DMS79 treated with DMSO at 0.1 percent for 48 hours (cell line): ENCODE measurements at regions not wholly inside any gene's neighbourhood (a gene's known extent, or its start where the extent isn't known, plus 50 kb on each side); places are given as distances from the start of the nearest gene placed in this dataset.

Experiments
- DNase-seq: peaks from one replicate; lab custom pipeline; 2025; lab: John Stamatoyannopoulos, UW

DNA sequence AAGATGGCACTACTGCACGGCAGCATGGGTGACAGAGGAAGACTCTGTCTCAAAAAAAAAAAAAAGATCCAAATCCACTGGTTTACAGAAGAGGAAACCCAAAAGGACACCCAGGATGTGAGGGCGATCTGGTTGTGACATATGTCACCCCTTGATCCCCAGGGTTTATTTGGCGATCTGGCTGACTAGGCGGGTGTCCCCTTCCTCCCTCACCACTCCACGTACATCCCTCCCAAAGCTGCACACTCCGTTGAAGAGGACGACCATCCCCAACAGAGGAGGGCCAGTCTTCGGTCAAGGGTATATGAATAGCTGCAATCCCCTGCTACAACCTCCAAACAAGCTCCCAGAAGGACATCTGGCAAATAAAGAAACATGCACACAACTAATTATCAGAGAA is 111.6 kb downstream of the HTR5A start:
- DNase-seq = no peak

DNA sequence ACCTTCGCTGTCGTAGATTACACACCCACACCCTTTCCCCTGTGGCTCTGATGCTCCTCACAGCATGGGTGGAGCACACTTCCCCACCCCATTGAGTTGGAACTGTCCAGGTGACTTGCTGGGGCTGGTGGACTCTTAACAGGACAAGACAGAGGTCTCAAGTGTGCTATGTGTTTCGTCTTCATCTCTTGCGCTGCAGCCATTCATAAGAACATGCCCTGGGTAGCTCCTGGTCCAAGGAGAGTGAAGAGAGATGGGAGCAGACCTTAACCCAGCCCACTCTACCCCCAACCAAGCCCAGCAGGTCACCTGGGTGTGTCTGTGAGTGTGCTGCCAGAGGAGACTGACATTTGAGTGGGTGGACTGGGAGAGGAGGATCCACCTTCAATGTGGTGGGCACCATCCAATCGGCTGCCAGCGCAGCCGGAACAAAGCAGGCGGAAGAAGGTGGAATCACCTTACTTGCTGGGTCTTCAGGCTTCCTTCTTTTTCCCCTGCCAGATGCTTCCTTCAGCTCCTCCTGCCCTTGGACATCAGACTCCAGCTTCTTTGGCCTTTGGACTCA is 112.4 kb downstream of the HTR5A start:
- DNase-seq = no peak

- no peak for DNase-seq
Measured at GRCh38 chr7:155183655-155184054, 113.5 kb downstream of the HTR5A start.

DNA sequence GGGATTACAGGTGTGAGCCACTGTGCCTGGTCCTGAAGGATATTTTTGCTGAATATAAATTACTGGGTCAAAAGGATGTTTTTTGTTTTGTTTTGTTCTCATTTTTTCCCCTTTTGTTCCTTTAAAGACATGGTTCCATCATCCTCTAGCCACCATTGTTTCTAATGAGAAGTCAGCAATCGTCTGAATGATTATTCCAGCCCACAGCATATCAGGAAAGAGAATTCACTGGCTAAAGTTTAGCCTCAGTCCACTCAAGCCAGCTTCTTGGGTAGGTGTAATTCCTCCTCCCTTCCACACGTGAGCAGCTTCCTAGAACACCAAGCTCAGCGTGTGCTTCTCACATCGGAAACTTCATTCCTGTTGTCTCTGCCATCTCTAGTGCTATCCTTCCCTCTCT is 112.8 kb upstream of the INSIG1 start:
- no peak for DNase-seq

DNA sequence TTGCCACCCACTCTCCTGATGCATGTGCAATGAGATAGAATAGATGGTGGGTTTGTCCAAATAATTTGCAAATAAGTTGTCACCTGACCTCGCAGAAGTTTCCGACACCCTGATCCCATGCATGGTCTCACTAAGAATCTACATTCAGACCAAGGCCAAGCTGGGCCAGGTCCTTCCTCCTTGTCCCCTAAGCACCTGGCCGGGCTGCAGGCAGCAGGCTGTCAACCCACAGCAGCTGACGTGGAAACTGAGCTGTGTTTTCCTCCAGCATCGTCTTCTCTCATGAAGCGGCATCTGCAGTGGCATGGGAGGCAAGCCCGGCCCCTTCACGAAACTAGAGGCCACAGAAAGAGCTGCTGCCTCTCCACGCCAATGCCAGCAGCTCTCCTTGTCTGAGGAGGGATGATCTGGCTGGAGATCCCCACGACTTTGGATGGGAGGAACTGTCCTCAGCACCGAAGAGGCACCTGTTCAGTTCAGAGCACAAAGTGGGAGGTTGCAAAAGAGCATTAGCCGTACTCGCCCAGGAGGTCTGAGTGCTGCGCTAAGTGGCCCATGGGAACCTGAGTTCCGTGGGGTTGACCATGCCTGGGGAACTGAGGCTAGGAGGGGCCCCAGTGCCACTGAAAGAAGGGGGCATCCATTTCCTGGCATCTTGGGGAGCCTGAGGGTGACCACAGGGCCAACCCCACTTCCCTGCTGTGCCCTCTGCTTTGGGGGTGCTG is 110.5 kb upstream of the INSIG1 start:
- no peak for DNase-seq

DNA sequence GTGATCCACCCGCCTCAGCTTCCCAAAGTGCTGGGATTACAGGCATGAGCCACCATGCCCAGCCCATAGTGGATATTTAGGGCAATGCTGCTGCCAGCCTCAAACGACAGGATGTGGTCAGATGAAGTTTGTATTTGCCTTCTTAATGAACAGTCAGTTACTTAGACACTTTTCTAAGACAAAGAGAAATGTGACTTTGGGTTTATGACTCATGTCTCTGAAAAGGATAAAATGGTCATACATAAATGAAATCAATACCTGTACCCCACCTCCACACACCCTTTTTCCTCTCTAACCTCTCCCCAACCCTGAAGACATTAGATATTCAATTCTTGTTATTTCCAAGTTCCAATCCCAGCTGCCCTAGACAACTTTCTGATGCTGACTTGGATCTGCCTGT is 109.3 kb upstream of the INSIG1 start:
- DNase-seq = no peak

- no peak for DNase-seq
Measured at GRCh38 chr7:155188821-155189581, 108.7 kb upstream of the INSIG1 start.

GRCh38 chr7:155189590-155189989 is 108.1 kb upstream of the INSIG1 start:
- no peak for DNase-seq

DNA sequence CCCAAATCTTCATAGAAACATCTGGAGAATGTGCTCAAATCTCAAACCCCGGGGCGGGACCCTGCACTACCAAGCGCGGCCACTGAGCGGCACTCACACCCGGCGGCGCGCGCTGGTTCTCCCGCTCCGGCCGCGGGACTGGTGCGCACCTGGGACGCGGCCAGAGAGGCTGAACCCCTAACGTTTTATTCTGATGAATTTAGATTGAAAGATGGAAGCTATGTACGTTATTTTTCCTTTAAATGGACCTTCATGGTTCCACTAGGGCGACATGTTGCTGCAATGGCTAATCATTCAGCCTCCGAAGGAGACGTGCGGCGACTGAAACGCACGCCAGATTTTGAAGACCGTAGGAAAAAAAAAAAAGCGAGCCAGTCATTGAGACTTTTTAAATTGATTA is 107.0 kb upstream of the INSIG1 start:
- DNase-seq = peak; percentile 22

DNA sequence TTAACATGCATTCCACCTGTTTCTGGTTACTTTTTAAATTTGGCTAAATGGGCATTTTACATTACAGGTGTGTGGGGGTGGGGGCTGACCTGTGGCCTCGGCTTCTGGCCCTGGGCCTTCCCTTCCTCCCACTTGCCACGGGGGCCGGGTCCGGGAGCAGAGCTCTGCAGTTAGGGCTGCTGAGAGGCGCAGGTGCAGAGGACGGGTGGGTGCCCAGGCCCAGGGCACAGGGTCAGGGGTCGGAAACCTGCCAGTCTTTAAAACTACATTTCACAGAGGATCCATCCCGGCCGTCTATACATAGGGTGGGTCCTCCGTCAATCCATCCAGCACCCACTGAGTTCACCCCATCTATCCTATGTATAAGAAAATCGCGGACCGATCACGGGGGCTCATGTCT is 106.5 kb upstream of the INSIG1 start:
- DNase-seq = no peak

DNA sequence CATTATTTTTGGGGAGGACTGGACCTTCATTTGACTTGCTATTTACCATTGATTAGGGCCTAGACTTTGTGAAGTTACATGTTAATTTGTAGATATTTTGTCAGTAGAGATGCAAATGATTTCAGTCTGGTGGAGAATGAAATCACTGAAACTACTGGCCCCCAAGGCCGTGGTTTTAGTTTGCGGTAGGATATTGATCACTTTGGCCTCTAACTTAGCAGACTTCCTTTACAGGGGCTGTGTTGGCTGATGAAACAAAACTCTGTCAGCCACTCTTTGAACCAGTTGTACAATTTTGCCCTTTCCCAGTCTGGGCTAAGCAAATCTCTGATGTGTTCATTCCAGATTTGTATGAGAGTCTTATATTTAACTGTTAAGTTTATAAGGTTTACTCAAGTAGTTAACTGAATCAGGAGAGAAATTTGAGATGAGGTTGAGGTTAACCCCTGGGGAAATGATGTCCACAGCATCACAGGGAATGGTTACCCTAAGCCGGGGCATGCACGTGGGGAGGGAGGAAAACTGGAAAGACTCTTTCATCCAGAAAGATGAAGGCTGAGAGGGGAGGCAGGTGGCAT is 105.7 kb upstream of the INSIG1 start:
- no peak for DNase-seq

DNA sequence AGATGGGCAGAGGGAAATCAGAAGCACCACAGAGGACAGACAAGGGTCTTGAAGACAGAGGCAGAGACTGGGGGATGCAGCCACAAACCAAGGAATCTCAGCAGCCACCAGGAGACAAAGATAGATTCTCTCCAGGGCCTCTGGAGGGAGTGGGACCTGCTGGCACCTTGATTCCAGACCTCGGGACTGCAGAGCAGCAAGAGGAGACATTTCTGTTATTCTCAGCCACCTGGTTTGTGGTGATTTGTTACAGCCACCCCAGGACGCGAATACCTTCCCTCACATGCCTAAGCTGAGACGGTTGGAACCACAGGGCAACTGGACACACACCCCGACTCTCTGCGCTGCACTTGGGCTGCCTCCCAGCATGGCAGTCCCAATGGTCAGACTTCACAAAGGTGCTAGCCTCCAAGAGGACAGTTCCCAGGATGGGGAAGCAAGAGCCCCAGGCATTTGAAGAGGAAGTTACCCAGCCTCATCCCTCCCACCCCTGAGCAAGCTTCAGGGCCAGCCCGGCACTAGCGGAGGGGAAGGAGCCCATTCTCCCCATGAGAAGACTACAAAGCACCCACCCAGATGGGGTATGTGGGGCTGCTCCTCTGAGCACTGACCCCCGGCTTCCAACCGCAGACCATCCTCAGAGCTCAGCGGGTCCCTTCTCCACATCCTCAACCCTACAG is 104.6 kb upstream of the INSIG1 start:
- no peak for DNase-seq

- DNase-seq = no peak
Measured at GRCh38 chr7:155193716-155194115, 104.0 kb upstream of the INSIG1 start.

GRCh38 chr7:155194382-155195140 is 103.1 kb upstream of the INSIG1 start:
- no peak for DNase-seq

DNA sequence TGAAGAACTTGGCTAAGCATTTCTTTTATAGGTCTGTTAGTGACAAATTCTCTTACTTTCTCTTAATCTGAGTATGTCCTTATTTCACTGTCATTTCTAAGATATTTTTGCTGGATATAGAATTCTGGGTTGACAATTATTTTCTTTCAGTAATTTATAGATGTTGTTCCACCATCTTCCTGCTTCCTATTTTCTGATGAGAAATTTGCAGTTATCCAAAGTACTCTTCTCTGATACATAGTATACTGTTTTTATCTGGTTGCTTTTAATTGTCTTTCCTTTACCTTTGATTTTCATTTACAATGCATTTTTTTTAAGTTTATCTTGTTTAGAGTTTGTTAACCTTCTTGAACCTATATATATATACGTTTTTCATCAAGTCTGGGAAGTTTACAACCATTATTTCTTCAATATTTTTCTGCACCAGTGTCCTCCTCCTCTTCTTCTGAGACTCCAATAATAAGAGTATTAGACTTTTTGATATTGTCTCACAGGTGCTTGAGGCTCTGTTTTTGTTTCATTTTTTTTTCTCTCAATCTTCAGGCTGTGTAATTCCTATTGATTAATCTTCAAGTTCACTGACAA is 101.6 kb upstream of the INSIG1 start:
- no peak for DNase-seq

- DNase-seq = no peak
Measured at GRCh38 chr7:155198196-155198892, 99.3 kb upstream of the INSIG1 start.

DNA sequence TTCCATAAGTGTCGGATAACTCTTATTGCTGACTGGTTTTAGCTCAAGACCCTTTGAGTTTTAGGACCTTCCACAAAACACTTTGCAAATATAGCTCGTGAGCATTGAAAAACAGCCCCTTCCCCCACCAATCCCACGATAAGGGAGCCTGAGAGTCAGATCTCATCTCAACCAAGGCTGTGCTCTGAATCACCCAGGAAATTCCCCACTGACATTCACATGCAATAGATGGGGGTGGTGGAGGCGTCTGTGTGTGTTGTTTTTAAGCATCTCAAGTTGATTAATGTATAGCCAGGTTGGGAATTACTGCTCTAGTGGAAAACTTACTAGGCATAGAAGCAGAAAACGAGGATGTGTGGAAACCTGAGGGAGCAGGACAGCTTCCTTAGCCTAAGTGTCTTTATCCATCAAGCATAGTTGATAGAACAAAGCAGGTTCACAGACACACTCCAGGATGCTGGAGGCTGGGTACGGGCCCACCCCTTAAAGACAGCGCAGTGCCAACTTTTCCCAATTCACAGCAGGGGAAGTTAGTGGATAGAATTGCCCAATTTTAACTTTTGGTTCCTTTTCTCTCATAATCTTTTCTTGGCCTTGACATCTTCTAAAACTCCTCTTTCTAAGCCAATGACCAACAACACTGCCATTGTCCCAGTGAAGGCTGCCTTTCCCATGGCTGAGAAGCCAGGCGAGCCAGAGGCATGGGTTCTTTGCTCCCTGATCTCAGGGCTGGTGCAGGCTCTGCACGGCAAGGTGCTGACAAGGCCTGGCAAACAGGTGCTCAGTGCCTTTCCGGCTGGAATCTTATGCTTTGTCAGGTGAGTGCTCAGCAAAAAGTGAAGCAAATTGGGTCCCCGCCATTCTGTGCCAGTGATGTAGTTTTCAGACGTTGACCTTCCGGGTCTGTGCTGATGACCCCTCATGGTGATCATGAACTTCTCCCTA is 98.5 kb upstream of the INSIG1 start:
- no peak for DNase-seq

DNA sequence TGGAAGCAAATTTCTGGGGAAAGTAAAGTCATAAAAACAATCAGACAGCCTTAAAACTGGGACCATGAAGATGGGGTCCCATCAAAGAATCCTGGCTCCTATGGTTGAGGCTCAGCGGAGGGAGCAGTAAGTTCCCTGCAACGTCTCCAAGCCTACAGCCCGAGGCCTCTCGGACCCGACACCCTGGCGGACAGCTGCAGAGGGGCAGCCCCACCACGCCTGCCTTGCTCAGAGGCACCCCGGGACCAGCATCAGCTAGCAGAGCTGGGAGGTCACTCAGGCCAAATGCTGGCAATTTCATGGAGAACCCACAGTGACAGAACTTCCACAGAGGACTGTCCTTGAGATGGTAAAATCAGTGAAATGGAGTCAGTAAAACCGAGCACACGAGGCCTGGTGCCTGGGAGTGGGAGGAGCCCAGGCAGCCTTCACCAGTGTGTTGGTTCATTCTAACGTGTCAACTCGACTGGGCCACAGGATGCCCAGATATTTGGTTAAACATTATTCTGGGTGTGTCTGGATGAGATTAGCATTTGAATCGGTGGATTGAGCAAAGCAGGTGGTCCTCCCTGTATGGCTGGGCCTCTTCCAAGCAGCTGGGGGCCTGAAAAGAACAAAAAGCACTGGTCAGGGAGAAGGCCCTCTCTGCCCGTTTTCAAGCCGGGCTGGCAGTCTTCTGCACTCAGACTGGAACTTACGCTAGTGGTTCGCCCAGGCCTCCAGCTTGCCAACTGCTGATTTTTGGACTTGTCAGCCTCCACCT is 96.2 kb upstream of the INSIG1 start:
- DNase-seq = no peak
